IPS DF 6.9 (cell line): ENCODE measurements at regions not wholly inside any gene's neighbourhood (a gene's known extent, or its start where the extent isn't known, plus 50 kb on each side); places are given as distances from the start of the nearest gene placed in this dataset.
"Not testable (repeated sequence)": the region's sequence is repeated elsewhere in the genome, so short reads cannot be mapped to it uniquely, and the experiment has no call there.

Experiments
- DNase-seq: peaks from one replicate; pipeline ENCODE4 v3.0.0-alpha.2; 2013; ENCODE audit warnings: low read depth, low spot score
- H3K27ac ChIP-seq: one replicate; pipeline ENCODE4 v1.5.1; 2013; ENCODE audit warnings: low read length, control low read depth
- H3K27me3 ChIP-seq: 2 replicates; pipeline ENCODE4 v1.6.1; 2013; ENCODE audit warnings: mild to moderate bottlenecking, low read length; ENCODE audit not compliant: control insufficient read depth, insufficient read depth
- H3K36me3 ChIP-seq: 2 replicates; pipeline ENCODE4 v1.6.1; 2013; ENCODE audit warnings: low read length; ENCODE audit not compliant: control insufficient read depth, insufficient read depth
- H3K4me1 ChIP-seq: 2 replicates; pipeline ENCODE4 v1.6.1; 2013; ENCODE audit warnings: low read length; ENCODE audit not compliant: control insufficient read depth, insufficient read depth
- H3K4me3 ChIP-seq: 2 replicates; pipeline ENCODE4 v1.5.1; 2013; ENCODE audit warnings: mild to moderate bottlenecking, low read length
- H3K9me3 ChIP-seq: 2 replicates; pipeline ENCODE4 v1.6.1; 2013; ENCODE audit warnings: low read length, inconsistent platforms; ENCODE audit not compliant: control insufficient read depth, insufficient read depth
- WGBS: extraction: QIAGEN DNeasy Blood & Tissue Kit; methylation state at CpG from one replicate; pipeline ENCODE4 v1.1.7; 2013; ENCODE audit warnings: mixed read lengths, missing lambda C conversion rate; ENCODE audit not compliant: insufficient read length, insufficient coverage; 5-methylcytosine and 5-hydroxymethylcytosine counted together

- DNase-seq, H3K27me3 ChIP-seq, H3K4me3 ChIP-seq, H3K27ac ChIP-seq, H3K9me3 ChIP-seq, H3K36me3 ChIP-seq, H3K4me1 ChIP-seq: not testable (repeated sequence)
- no CpG with 5 or more reads among the region's 107 CpGs for WGBS
Observed at GRCh38 chr1:161454865-161455707, 50.2 kb upstream of the FCGR2A start.

DNA sequence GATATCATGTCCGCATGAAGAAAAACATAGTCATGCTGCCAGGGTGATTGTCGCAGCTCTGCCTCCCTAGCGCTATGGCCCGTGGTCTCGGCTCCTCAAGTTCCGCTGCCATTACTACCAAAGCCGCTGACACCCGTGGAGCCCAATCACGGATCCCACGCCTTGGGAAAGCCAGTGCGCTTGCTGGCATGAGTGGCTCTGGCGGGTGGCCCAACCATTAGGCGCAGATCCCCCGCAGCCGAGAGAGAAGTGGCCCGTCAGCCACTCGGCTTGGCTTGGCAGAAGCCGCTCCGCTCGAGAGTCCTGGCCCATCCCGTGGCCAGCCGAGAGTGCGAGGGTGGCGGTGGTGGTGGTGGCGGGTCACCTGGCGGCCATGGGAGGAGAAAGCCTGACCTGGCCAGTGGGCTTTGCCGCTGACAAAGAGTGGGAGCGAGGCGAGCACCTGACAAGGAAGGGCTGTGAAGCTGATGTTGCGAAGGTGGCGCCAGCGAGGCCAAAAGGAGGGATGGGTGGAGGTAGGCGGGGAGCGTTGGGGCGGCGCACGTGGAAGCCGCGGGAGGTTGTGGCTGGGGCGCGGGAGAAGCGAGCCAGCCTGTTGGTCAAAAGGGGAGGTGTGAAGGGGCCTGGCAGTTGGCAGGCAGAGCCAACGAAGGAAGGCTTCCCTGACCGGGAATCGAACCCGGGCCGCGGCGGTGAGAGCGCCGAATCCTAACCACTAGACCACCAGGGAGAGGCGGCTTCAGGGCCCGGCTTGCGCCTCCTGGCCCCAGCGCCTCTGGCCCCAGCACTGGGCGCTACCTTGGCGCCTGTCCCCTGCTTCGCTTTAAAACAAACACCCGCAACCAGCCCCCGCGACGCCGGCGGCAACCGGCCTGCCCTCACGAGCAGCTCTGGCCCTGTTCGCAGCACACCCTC, 51.0 kb upstream of the FCGR2A start:
- not testable (repeated sequence) for H3K27me3 ChIP-seq, H3K36me3 ChIP-seq, H3K9me3 ChIP-seq, DNase-seq, H3K4me3 ChIP-seq, H3K27ac ChIP-seq, H3K4me1 ChIP-seq
- WGBS: no CpG with 5 or more reads among the region's 67 CpGs

DNA sequence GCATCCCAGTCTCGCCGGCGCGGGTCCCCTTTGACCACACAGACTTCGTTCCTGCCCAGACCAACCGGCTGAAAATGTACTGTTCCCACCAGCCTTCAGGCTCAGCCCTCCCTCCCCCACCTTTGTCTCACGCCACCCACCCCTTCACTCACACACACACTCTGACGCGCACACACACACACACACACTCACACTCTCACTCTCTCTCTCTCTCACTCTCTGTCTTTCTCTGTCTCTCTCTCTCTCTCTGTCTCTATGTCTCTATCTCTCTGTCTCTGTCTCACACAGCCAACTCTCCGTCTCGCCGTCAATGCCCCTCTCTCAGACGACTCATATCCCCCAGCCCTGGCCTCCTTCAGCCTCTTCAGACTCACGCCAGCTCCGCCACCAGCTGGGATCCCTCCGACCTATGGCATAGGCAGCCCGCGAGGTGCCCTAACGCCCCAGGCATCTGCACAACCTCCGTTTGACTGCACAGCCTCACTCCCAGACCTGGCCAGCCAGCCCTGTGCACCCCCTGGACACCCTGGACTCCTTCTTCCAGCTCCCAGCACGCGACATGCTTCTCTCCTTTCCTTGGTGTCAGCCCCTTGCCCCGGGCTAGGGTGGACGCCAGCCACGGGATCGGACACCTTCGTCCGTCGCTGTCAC, 53.4 kb upstream of the FCGR2A start:
- not testable (repeated sequence) for H3K4me1 ChIP-seq, H3K27me3 ChIP-seq, H3K9me3 ChIP-seq, H3K27ac ChIP-seq, H3K36me3 ChIP-seq, DNase-seq, H3K4me3 ChIP-seq
- WGBS: no CpG with 5 or more reads among the region's 29 CpGs

DNA sequence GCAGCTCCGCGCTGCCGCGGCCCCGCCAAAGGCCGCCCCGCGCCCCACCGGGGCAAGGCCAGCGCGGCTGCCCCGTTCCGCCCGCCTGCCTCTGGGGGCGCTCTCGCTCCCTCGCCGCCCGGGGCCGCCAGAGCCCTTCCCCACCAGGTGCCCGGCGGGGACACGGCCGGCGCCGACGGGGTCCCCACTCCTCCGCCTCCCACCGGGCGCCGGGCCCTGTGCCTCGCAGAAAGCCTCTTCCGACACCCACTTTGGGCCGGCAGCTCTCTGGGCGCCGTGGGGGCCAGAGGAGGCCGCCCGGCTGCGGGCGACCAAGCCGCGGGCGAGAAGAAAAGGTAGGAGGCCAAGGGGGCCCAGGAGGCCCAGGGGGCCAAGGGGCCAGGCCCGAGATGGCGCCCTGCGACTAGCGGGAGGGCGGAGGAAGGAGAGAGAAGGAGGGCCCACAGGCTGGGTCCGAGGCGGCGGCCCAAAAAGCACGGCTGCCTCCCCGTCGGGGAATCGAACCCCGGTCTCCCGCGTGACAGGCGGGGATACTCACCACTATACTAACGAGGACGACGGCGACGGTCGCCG, 57.4 kb upstream of the FCGR2A start:
- not testable (repeated sequence) for H3K36me3 ChIP-seq, H3K27me3 ChIP-seq, DNase-seq, H3K4me1 ChIP-seq, H3K9me3 ChIP-seq, H3K27ac ChIP-seq, H3K4me3 ChIP-seq
- no CpG with 5 or more reads among the region's 66 CpGs for WGBS

- not testable (repeated sequence) for DNase-seq, H3K27ac ChIP-seq, H3K4me1 ChIP-seq, H3K4me3 ChIP-seq, H3K36me3 ChIP-seq, H3K9me3 ChIP-seq, H3K27me3 ChIP-seq
- WGBS: no CpG with 5 or more reads among the region's 79 CpGs
Observed at GRCh38 chr1:161447040-161447759, 58.1 kb upstream of the FCGR2A start.

GRCh38 chr1:161444725-161445124, 60.5 kb upstream of the FCGR2A start:
- H3K36me3 ChIP-seq, H3K27me3 ChIP-seq, H3K27ac ChIP-seq, H3K9me3 ChIP-seq, H3K4me3 ChIP-seq, H3K4me1 ChIP-seq, DNase-seq: not testable (repeated sequence)
- WGBS: no CpG with 5 or more reads among the region's 18 CpGs

DNA sequence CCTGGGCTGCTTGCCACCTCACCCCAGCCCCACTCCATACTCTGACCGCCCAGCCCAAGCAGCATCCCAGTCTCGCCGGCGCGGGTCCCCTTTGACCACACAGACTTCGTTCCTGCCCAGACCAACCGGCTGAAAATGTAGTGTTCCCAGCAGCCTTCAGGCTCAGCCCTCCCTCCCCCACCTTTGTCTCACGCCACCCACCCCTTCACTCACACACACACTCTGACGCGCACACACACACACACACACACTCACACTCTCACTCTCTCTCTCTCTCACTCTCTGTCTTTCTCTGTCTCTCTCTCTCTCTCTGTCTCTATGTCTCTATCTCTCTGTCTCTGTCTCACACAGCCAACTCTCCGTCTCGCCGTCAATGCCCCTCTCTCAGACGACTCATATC, 61.0 kb upstream of the FCGR2A start:
- not testable (repeated sequence) for H3K4me1 ChIP-seq, H3K9me3 ChIP-seq, H3K36me3 ChIP-seq, DNase-seq, H3K4me3 ChIP-seq, H3K27ac ChIP-seq, H3K27me3 ChIP-seq
- WGBS: 100% methylated on average over 1 of the region's 14 CpGs

DNA sequence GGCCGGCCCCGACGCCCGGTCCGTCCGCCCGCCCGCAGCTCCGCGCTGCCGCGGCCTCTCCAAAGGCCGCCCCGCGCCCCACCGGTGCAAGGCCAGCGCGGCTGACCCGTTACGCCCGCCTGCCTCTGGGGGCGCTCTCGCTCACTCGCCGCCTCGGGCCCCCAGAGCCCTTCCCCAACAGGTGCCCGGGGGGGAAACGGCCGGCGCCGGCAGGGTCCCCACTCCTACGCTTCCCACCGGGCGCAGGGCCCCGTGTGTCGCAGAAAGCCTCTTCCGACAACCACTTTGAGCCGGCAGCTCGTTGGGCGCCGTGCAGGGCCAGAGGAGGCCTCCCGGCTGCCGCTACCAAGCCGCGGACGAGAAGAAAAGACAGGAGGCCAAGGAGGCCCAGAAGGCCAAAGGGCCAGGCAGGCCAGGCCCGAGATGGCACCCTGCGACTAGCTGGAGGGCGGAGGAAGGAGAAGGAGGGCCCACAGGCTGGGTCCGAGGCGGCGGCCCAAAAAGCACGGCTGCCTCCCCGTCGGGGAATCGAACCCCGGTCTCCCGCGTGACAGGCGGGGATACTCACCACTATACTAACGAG, 64.9 kb upstream of the FCGR2A start:
- no peak for DNase-seq
- Histone ChIP-seq H3K36me3 (no peaks in the 10 kb centered on the region), H3K9me3 (no peaks in the 10 kb centered on the region), H3K27ac (no peak overlapping the region), H3K4me1 (peaks cover 4% of the 10 kb centered on the region; the same call in 1 of the 2 replicates), H3K4me3 (peak overlapping the region; percentile 89), H3K27me3 (peaks cover 13% of the 10 kb centered on the region; the same call in 1 of the 2 replicates)
- no CpG with 5 or more reads among the region's 61 CpGs for WGBS

- H3K4me3 ChIP-seq: peak overlapping the region; percentile 89; the same call in 1 of the 2 replicates
- H3K27ac ChIP-seq: no peak overlapping the region
- no peak for DNase-seq
- H3K27me3 ChIP-seq: peaks cover 11% of the 10 kb centered on the region; the same call in 1 of the 2 replicates
- H3K9me3 ChIP-seq: no peaks in the 10 kb centered on the region
- H3K36me3 ChIP-seq: no peaks in the 10 kb centered on the region
- WGBS: no CpG with 5 or more reads among the region's 44 CpGs
- peaks cover 4% of the 10 kb centered on the region; the same call in 1 of the 2 replicates for H3K4me1 ChIP-seq
Observed at GRCh38 chr1:161439280-161440232, 65.7 kb upstream of the FCGR2A start.
